Loucy (cell line): ENCODE measurements at regions not wholly inside any gene's neighbourhood (a gene's known extent, or its start where the extent isn't known, plus 50 kb on each side); places are given as distances from the start of the nearest gene placed in this dataset.

ENCODE experiments used
- H2AFZ ChIP-seq: fragments of 200-600 bp; sonication (generic); 2 replicates; pipeline ENCODE4 v1.6.0; 2016; ENCODE audit warnings: antibody characterized with exemption, mild to moderate bottlenecking, low read length, moderate library complexity
- H3F3A ChIP-seq: fragments of 200-600 bp; 2 replicates; pipeline ENCODE4 v1.6.0; 2016; ENCODE audit warnings: antibody characterized with exemption, low read depth, mild to moderate bottlenecking
- H3K27me3 ChIP-seq: fragments of 200-600 bp; sonication (generic); 2 replicates; pipeline ENCODE4 v1.6.1; 2014; ENCODE audit warnings: low read length, mild to moderate bottlenecking; ENCODE audit not compliant: insufficient read depth, poor library complexity, severe bottlenecking
- H3K36me3 ChIP-seq: fragments of 200-600 bp; sonication (generic); 2 replicates; pipeline ENCODE4 v1.6.1; 2016; ENCODE audit warnings: low read length; ENCODE audit not compliant: insufficient read depth
- H3K4me1 ChIP-seq: fragments of 200-600 bp; sonication (generic); 2 replicates; pipeline ENCODE4 v1.5.1; 2014; ENCODE audit warnings: low read length, mild to moderate bottlenecking; ENCODE audit not compliant: insufficient read depth, poor library complexity, severe bottlenecking
- H3K4me2 ChIP-seq: fragments of 200-600 bp; sonication (generic); 2 replicates; pipeline ENCODE4 v1.6.0; 2014; ENCODE audit warnings: antibody characterized with exemption, low read length, low read depth, mild to moderate bottlenecking; ENCODE audit not compliant: poor library complexity, severe bottlenecking
- H3K4me3 ChIP-seq: fragments of 200-600 bp; sonication (generic); 2 replicates; pipeline ENCODE4 v1.5.1; 2014; ENCODE audit warnings: low read length, mild to moderate bottlenecking, mixed read lengths; ENCODE audit not compliant: poor library complexity, severe bottlenecking
- H3K79me2 ChIP-seq: fragments of 200-600 bp; sonication (generic); 2 replicates; pipeline ENCODE4 v1.6.1; 2014; ENCODE audit warnings: low read length; ENCODE audit not compliant: insufficient read depth
- H3K9ac ChIP-seq: fragments of 200-600 bp; sonication (generic); 2 replicates; pipeline ENCODE4 v1.6.0; 2014; ENCODE audit warnings: mild to moderate bottlenecking, low read depth, low read length, moderate library complexity; ENCODE audit not compliant: poor library complexity, severe bottlenecking
- H3K9me2 ChIP-seq: fragments of 200-600 bp; sonication (generic); replicated peaks from 2 replicates; pipeline ENCODE4 v1.6.1; 2016; ENCODE audit warnings: low read depth, low read length, mixed read lengths
- H3K9me3 ChIP-seq: fragments of 200-600 bp; sonication (generic); 2 replicates; pipeline ENCODE4 v1.6.1; 2014; ENCODE audit warnings: mild to moderate bottlenecking, antibody characterized with exemption, low read length, low read depth; ENCODE audit not compliant: insufficient read depth
- H4K20me1 ChIP-seq: fragments of 200-600 bp; sonication (generic); 2 replicates; pipeline ENCODE4 v1.6.0; 2014; ENCODE audit warnings: antibody characterized with exemption, low read length, mild to moderate bottlenecking; ENCODE audit not compliant: insufficient read depth, poor library complexity, severe bottlenecking
- EZH2phosphoT487 ChIP-seq: fragments of 200-600 bp; IDR thresholded peaks from 2 replicates; pipeline ENCODE4 v1.6.1; 2018; ENCODE audit warnings: antibody characterized with exemption, mild to moderate bottlenecking, moderate library complexity, borderline replicate concordance
- TF ChIP-seq, protein P1 (sequence below): fragments of 200-600 bp; sonication (generic); conservative IDR thresholded peaks from 2 replicates; pipeline ENCODE4 v1.5.1; 2014; ENCODE audit warnings: mild to moderate bottlenecking, antibody characterized with exemption, low read length

DNA sequence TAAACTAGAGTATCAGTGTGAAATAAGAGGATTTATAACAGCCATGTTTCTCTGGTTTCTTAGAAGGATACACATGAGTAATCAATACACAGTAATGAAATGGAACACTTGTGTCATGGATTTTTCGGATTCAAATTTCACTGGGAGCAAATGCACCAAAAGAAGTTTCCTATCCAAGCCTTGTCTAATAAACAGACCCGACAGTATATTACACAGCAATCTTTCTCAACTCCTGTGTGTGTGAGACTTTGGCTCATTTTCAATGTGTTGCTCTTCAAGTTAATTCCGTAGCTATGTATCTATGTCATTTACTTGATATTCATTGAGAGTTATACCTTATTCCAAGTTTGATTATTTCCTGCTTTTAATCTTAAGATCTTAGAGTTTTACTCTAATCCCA lies 930.2 kb downstream of the MAT2B start:
- H4K20me1 ChIP-seq: no peaks in the 10 kb centered on the region
- TF ChIP-seq, protein P1, sequence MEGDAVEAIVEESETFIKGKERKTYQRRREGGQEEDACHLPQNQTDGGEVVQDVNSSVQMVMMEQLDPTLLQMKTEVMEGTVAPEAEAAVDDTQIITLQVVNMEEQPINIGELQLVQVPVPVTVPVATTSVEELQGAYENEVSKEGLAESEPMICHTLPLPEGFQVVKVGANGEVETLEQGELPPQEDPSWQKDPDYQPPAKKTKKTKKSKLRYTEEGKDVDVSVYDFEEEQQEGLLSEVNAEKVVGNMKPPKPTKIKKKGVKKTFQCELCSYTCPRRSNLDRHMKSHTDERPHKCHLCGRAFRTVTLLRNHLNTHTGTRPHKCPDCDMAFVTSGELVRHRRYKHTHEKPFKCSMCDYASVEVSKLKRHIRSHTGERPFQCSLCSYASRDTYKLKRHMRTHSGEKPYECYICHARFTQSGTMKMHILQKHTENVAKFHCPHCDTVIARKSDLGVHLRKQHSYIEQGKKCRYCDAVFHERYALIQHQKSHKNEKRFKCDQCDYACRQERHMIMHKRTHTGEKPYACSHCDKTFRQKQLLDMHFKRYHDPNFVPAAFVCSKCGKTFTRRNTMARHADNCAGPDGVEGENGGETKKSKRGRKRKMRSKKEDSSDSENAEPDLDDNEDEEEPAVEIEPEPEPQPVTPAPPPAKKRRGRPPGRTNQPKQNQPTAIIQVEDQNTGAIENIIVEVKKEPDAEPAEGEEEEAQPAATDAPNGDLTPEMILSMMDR: no peak
- TF ChIP-seq EZH2phosphoT487: no peak
- no peaks in the 10 kb centered on the region for H3K27me3 ChIP-seq
- H3K79me2 ChIP-seq: no peaks in the 10 kb centered on the region
- no peaks in the 10 kb centered on the region for H3K4me1 ChIP-seq
- no peak overlapping the region for H3K4me2 ChIP-seq
- H3F3A ChIP-seq: no peaks in the 10 kb centered on the region
- no peak overlapping the region for H3K4me3 ChIP-seq
- no peak overlapping the region for H3K9ac ChIP-seq
- no peak overlapping the region for H2AFZ ChIP-seq
- no peaks in the 10 kb centered on the region for H3K36me3 ChIP-seq
- H3K9me2 ChIP-seq: no peaks in the 10 kb centered on the region
- no peaks in the 10 kb centered on the region for H3K9me3 ChIP-seq

DNA sequence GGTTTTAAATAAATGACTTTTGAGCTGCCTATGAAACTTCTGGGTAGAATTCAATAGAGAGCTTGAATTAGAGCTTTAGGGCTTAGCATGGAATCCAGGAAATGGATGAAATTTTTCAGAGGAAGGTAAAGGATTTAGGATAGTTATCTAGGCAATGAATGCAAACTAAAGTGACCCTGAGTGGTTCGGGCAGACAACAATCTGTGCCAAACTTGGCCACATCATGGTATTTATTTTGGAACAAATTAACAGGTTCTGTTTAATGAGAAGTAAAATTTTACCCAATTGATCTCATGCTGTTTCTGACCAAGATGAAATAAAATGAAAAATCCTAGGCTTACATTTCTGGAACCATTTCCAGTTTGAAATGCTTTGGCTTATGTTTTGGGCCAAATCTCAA lies 934.4 kb downstream of the MAT2B start:
- Histone ChIP-seq H3K4me3 (no peak overlapping the region), H3K4me1 (no peaks in the 10 kb centered on the region), H3K4me2 (no peak overlapping the region), H3K36me3 (no peaks in the 10 kb centered on the region), H2AFZ (no peak overlapping the region), H3F3A (no peaks in the 10 kb centered on the region), H3K9ac (no peak overlapping the region), H4K20me1 (no peaks in the 10 kb centered on the region), H3K9me3 (no peaks in the 10 kb centered on the region), H3K27me3 (no peaks in the 10 kb centered on the region), H3K9me2 (no peaks in the 10 kb centered on the region), H3K79me2 (no peaks in the 10 kb centered on the region)
- TF ChIP-seq, protein P1: no peak
- TF ChIP-seq EZH2phosphoT487: no peak

DNA sequence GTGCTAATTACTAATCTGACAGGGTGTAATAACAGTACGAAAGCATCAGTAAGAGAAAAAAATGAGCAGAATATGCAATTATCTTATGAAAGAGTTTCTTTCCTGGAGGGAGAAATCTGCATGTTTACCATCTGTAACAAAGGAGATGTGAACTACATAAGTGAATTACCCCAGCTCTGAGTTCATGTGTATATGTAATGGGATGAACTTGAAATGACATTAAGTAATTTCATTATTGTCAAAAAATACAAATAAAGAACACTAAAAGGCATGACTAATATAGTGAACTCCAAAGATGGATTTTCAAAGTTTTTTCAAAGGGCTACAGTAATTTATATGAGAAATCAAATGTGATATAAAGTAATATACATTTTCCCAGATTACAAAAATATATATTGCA lies 944.0 kb downstream of the MAT2B start:
- Histone ChIP-seq H3K36me3 (no peaks in the 10 kb centered on the region), H3K4me1 (no peaks in the 10 kb centered on the region), H2AFZ (no peak overlapping the region), H3K4me2 (no peak overlapping the region), H3K79me2 (no peaks in the 10 kb centered on the region), H3K9me3 (no peaks in the 10 kb centered on the region), H3K27me3 (no peaks in the 10 kb centered on the region), H3K4me3 (no peak overlapping the region), H3F3A (no peaks in the 10 kb centered on the region), H3K9ac (no peak overlapping the region), H3K9me2 (no peaks in the 10 kb centered on the region), H4K20me1 (no peaks in the 10 kb centered on the region)
- TF ChIP-seq, protein P1: no peak
- TF ChIP-seq EZH2phosphoT487: no peak
